ENCODE measurements at regions not wholly inside any gene's neighbourhood (a gene's known extent, or its start where the extent isn't known, plus 50 kb on each side); places are given as distances from the start of the nearest gene placed in this dataset.

- TF ChIP-seq EZH2phosphoT487 (IDR thresholded peaks at IDR 0.05; ENCODE audit: unreplicated experiment) = no peak
- no peak for TF ChIP-seq POLR2AphosphoS5 (IDR thresholded peaks at IDR 0.05; ENCODE audit: low read depth)
- TF ChIP-seq, protein P1, sequence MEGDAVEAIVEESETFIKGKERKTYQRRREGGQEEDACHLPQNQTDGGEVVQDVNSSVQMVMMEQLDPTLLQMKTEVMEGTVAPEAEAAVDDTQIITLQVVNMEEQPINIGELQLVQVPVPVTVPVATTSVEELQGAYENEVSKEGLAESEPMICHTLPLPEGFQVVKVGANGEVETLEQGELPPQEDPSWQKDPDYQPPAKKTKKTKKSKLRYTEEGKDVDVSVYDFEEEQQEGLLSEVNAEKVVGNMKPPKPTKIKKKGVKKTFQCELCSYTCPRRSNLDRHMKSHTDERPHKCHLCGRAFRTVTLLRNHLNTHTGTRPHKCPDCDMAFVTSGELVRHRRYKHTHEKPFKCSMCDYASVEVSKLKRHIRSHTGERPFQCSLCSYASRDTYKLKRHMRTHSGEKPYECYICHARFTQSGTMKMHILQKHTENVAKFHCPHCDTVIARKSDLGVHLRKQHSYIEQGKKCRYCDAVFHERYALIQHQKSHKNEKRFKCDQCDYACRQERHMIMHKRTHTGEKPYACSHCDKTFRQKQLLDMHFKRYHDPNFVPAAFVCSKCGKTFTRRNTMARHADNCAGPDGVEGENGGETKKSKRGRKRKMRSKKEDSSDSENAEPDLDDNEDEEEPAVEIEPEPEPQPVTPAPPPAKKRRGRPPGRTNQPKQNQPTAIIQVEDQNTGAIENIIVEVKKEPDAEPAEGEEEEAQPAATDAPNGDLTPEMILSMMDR (conservative IDR thresholded peaks at IDR 0.05; ENCODE audit: low read depth in 2 of 2) = no peak
- TF ChIP-seq EZH2 (IDR thresholded peaks at IDR 0.05; ENCODE audit: low read depth, unreplicated experiment) = no peak
- TF ChIP-seq CREB1 (CRISPR knock-in tag; IDR thresholded peaks at IDR 0.05; ENCODE audit: low read depth) = no peak
- no peak for TF ChIP-seq REST (IDR thresholded peaks at IDR 0.05; ENCODE audit: unreplicated experiment)
- no peak for TF ChIP-seq JUNB (IDR thresholded peaks at IDR 0.05; ENCODE audit: unreplicated experiment)
- TF ChIP-seq NANOG (IDR thresholded peaks at IDR 0.05; ENCODE audit: borderline replicate concordance) = no peak
These were observed 294.9 kb downstream of the IPMK start for GRCh38 chr10:57972783-57973182.
